WTC11 (cell line): ENCODE measurements at regions not wholly inside any gene's neighbourhood (a gene's known extent, or its start where the extent isn't known, plus 50 kb on each side); places are given as distances from the start of the nearest gene placed in this dataset.
A peak's percentile ranks its signal among the peaks of the same experiment; 100 is the strongest.

Source experiments
- ATAC-seq: fragments of 200-7000 bp; cut with Tn5 transposase; 2 replicates; pipeline ENCODE4 v1.10.0; 2021; ENCODE audit warnings: mild to moderate bottlenecking, moderate library complexity
- CTCF ChIA-PET: fragments of 300-600 bp; sonication (Branson Sonifier 250); formaldehyde crosslinking; loops from one replicate; lab custom pipeline; 2021; ENCODE audit warnings: antibody characterized with exemption; lab: Charles Lee
- POLR2A ChIA-PET: fragments of 350-600 bp; sonication (Branson Sonifier 250); formaldehyde crosslinking; loops from one replicate; lab custom pipeline; 2021; ENCODE audit warnings: antibody characterized with exemption; lab: Charles Lee
- DNase-seq: peaks from one replicate; pipeline ENCODE4 v3.0.0; 2021; ENCODE audit warnings: low spot score
- H3K27ac Mint-ChIP-seq: 2 replicates; pipeline ENCODE4 v1.8.0; 2021; ENCODE audit warnings: mixed read lengths
- H3K27me3 Mint-ChIP-seq: 2 replicates; pipeline ENCODE4 v1.8.0; 2021; ENCODE audit warnings: low read depth, mild to moderate bottlenecking, moderate library complexity, mixed read lengths
- H3K36me3 Mint-ChIP-seq: 2 replicates; pipeline ENCODE4 v1.8.0; 2021; ENCODE audit warnings: mixed read lengths
- H3K4me1 Mint-ChIP-seq: 2 replicates; pipeline ENCODE4 v1.8.0; 2022; ENCODE audit warnings: mixed read lengths
- H3K4me3 Mint-ChIP-seq: 2 replicates; pipeline ENCODE4 v1.8.0; 2021; ENCODE audit warnings: mild to moderate bottlenecking, moderate library complexity, mixed read lengths
- H3K9me3 Mint-ChIP-seq: 2 replicates; pipeline ENCODE4 v1.8.0; 2021; ENCODE audit warnings: mixed read lengths
- AR ChIP-seq: fragments of 250-450 bp; sonication (Bioruptor Pico); IDR thresholded peaks from 2 replicates; pipeline ENCODE4 v1.9.0; 2021; ENCODE audit warnings: mild to moderate bottlenecking
- CREB1 ChIP-seq: sonication (generic); formaldehyde crosslinking; IDR thresholded peaks from 2 replicates; pipeline ENCODE4 v1.8.0; 2023; ENCODE audit warnings: mild to moderate bottlenecking, missing genetic modification reagents
- ESRRA ChIP-seq: sonication (generic); formaldehyde crosslinking; IDR thresholded peaks from 2 replicates; pipeline ENCODE4 v1.8.1; 2022; ENCODE audit warnings: mild to moderate bottlenecking, missing genetic modification reagents, borderline replicate concordance
- FOXJ3 ChIP-seq: sonication (generic); formaldehyde crosslinking; IDR thresholded peaks from 2 replicates; pipeline ENCODE4 v1.9.0; 2021; ENCODE audit warnings: missing genetic modification reagents, mild to moderate bottlenecking, borderline replicate concordance
- GRHL2 ChIP-seq: fragments of 250-450 bp; sonication (Bioruptor Pico); IDR thresholded peaks from 2 replicates; pipeline ENCODE4 v1.8.0; 2022; ENCODE audit warnings: mild to moderate bottlenecking, moderate library complexity; ENCODE audit not compliant: insufficient replicate concordance, severe bottlenecking
- SMAD4 ChIP-seq: sonication (generic); formaldehyde crosslinking; IDR thresholded peaks from 2 replicates; pipeline ENCODE4 v1.8.0; 2022; ENCODE audit warnings: mild to moderate bottlenecking, missing genetic modification reagents
- TEAD4 ChIP-seq: sonication (generic); formaldehyde crosslinking; IDR thresholded peaks from 2 replicates; pipeline ENCODE4 v1.8.0; 2022; ENCODE audit warnings: mild to moderate bottlenecking, missing genetic modification reagents
- ZNF138 ChIP-seq: sonication (generic); formaldehyde crosslinking; conservative IDR thresholded peaks from 2 replicates; pipeline ENCODE4 v1.8.1; 2022; ENCODE audit warnings: mild to moderate bottlenecking, moderate library complexity, missing genetic modification reagents
- ZNF219 ChIP-seq: sonication (generic); formaldehyde crosslinking; IDR thresholded peaks from 2 replicates; pipeline ENCODE4 v1.8.0; 2023; ENCODE audit warnings: missing genetic modification reagents, mild to moderate bottlenecking, borderline replicate concordance
- ZNF317 ChIP-seq: sonication (generic); formaldehyde crosslinking; IDR thresholded peaks from 2 replicates; pipeline ENCODE4 v1.8.1; 2023; ENCODE audit warnings: low read depth, mild to moderate bottlenecking, moderate library complexity, missing genetic modification reagents, borderline replicate concordance
- TF ChIP-seq, protein P1 (sequence below): fragments of 250-450 bp; sonication (Bioruptor Pico); conservative IDR thresholded peaks from 2 replicates; pipeline ENCODE4 v1.9.0; 2021; ENCODE audit warnings: mild to moderate bottlenecking
- TF ChIP-seq, protein P2 (sequence below): sonication (generic); formaldehyde crosslinking; IDR thresholded peaks from 2 replicates; pipeline ENCODE4 v1.8.1; 2023; ENCODE audit warnings: mild to moderate bottlenecking, moderate library complexity, missing genetic modification reagents

DNA sequence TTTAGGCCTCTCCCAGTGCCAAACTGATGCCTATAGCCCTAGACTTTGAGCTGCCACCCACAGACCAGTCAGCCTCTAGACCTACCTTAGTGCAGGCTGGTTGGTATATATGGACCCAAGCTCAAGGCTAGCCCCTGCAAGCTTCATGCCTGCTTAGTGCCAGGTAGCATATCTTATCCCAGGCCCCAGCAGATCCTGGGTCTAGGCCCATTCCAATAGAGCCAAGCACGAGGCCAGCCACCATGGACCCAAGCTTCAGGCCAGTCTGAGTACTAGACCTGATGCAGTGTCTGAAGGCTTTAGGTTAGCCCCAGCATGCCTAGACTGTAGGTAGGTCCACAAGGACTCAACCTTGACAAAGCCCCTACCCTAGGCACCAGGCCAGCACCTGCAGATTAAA is 1081.7 kb downstream of the JRKL start:
- CTCF ChIA-PET: no interaction called here
- Mint-ChIP-seq H3K9me3 (peaks cover 39% of the 10 kb centered on the region), H3K4me1 (no peaks in the 10 kb centered on the region), H3K27ac (no peak overlapping the region), H3K36me3 (peaks cover 15% of the 10 kb centered on the region), H3K27me3 (no peaks in the 10 kb centered on the region; the same call in 1 of the 2 replicates), H3K4me3 (no peak overlapping the region)
- ATAC-seq (no peak), DNase-seq (no peak)
- TF ChIP-seq, protein P1, sequence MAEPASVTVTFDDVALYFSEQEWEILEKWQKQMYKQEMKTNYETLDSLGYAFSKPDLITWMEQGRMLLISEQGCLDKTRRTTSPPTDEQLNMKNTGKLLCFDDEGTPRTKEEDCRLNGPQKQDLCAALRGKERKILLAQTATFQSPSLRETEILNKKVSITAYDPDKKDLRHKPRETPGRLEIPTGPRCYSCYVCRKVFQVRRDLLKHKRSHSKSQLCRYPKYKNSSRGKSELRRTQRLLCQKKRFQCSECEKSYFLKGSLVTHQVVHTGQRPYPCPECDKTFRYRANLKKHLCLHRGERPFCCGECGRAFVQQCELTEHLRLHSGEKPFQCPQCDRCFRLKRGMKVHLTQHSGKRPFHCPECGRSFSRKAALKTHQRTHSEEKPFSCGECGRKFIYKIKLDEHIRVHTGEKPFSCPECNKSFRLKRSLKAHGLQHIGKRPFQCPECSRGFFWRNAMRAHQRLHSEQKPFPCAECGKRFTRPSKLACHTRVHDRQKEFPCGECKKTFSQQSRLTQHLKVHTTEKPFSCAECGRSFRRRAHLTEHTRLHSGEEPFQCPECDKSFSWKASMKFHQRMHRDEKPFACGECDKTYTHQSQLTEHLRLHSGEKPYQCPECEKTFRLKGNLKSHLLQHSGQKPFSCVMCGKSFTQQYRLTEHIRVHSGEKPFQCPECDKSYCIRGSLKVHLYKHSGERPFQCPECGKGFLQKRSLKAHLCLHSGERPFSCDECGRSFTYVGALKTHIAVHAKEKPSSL (CRISPR knock-in tag): no peak
- TF ChIP-seq GRHL2 (CRISPR knock-in tag) (no peak), TEAD4 (CRISPR knock-in tag) (no peak), AR (no peak)
- POLR2A ChIA-PET: no interaction called here

- H3K36me3 Mint-ChIP-seq: no peaks in the 10 kb centered on the region
- no peak for TF ChIP-seq ZNF219 (CRISPR knock-in tag)
- TF ChIP-seq, all 79 proteins: peak for 0
- H3K4me3 Mint-ChIP-seq: no peak overlapping the region
- H3K27me3 Mint-ChIP-seq: no peaks in the 10 kb centered on the region
- ChIA-PET CTCF (no interaction called here), POLR2A (no interaction called here)
- ATAC-seq: no peak
- no peak for DNase-seq
- H3K9me3 Mint-ChIP-seq: peaks cover 4% of the 10 kb centered on the region; the same call in 1 of the 2 replicates
- no peaks in the 10 kb centered on the region for H3K4me1 Mint-ChIP-seq
- H3K27ac Mint-ChIP-seq: no peak overlapping the region
These were observed 1097.6 kb downstream of the JRKL start for GRCh38 chr11:97487387-97487786.

GRCh38 chr11:97498891-97499290 is 1109.1 kb downstream of the JRKL start:
- Mint-ChIP-seq H3K4me1 (no peaks in the 10 kb centered on the region), H3K27ac (no peak overlapping the region), H3K4me3 (no peak overlapping the region)
- ChIA-PET CTCF (no interaction called here), POLR2A (no interaction called here)
- DNase-seq: no peak
- peak; percentile 98 for TF ChIP-seq ZNF317 (CRISPR knock-in tag)
- TF ChIP-seq, protein P2, sequence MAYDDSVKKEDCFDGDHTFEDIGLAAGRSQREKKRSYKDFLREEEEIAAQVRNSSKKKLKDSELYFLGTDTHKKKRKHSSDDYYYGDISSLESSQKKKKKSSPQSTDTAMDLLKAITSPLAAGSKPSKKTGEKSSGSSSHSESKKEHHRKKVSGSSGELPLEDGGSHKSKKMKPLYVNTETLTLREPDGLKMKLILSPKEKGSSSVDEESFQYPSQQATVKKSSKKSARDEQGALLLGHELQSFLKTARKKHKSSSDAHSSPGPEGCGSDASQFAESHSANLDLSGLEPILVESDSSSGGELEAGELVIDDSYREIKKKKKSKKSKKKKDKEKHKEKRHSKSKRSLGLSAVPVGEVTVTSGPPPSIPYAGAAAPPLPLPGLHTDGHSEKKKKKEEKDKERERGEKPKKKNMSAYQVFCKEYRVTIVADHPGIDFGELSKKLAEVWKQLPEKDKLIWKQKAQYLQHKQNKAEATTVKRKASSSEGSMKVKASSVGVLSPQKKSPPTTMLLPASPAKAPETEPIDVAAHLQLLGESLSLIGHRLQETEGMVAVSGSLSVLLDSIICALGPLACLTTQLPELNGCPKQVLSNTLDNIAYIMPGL (CRISPR knock-in tag): no peak
- TF ChIP-seq, all 79 proteins: peak for 1
- Mint-ChIP-seq H3K36me3 (peaks cover 12% of the 10 kb centered on the region), H3K27me3 (no peaks in the 10 kb centered on the region), H3K9me3 (peaks cover 31% of the 10 kb centered on the region)
- ATAC-seq: no peak

DNA sequence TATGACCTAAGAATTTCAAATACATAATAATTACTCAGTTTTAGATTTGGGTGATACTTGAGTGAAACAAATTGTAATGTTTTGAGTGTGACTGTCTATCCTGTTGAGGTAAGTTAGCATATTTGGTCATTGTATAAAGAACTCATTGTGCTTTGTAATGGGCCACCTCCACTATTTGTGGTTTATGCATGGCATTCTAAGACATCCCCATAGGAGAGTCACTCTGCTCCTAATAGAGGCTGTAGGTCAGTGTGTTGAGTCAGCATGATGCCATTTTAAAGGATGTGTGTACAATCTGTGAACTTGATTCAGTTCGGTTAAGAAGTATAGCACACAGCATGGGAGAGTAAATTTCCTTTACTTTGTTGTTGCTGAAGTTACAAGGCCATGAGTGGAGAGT is 1112.4 kb downstream of the JRKL start:
- Mint-ChIP-seq H3K27ac (no peak overlapping the region), H3K4me1 (peaks cover 10% of the 10 kb centered on the region), H3K9me3 (peaks cover 31% of the 10 kb centered on the region), H3K4me3 (no peak overlapping the region), H3K27me3 (no peaks in the 10 kb centered on the region), H3K36me3 (peaks cover 12% of the 10 kb centered on the region)
- DNase-seq (no peak), ATAC-seq (no peak)
- POLR2A ChIA-PET: no interaction called here
- TF ChIP-seq, protein P2 (CRISPR knock-in tag): no peak
- TF ChIP-seq ZNF138 (CRISPR knock-in tag) (no peak), GRHL2 (CRISPR knock-in tag) (no peak), ESRRA (CRISPR knock-in tag) (no peak), SMAD4 (CRISPR knock-in tag) (no peak), CREB1 (no peak), FOXJ3 (no peak)
- CTCF ChIA-PET: no interaction called here
